ENCODE measurements at regions not wholly inside any gene's neighbourhood (a gene's known extent, or its start where the extent isn't known, plus 50 kb on each side); places are given as distances from the start of the nearest gene placed in this dataset.

GRCh38 chr9:91119142-91119541 is 242.6 kb downstream of the AUH start:
- TF ChIP-seq GATA3 (IDR thresholded peaks at IDR 0.05; ENCODE audit: low read depth, low read length) (no peak), GATA2 (IDR thresholded peaks at IDR 0.05; ENCODE audit: low read depth, low read length) (no peak)

All from SH-SY5Y (cell line).